Medulla oblongata (tissue), 1 donor: ENCODE measurements at regions not wholly inside any gene's neighbourhood (a gene's known extent, or its start where the extent isn't known, plus 50 kb on each side); places are given as distances from the start of the nearest gene placed in this dataset.

Experiments used
- DNase-seq: peaks from one replicate; pipeline ENCODE4 v3.0.0-alpha.2; 2015; ENCODE audit errors: extremely low spot score

DNA sequence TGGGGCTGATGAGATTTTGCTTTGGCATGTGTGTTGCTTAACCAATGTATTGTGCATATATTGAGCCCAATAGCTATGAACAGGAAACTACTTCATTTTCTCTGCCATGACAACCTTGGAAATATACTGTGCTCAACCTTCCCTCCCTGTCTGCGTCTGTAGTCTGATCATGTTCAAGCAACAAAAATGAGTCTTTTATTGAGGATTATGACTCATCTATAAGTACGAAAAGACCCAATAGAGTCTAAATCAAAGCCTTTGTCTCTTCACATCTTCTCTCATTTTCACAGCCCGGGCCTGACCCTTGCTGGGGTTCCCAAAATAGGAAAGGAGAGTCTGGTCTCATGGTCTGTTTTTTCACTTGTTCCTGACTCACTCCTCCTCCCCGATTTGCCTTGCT is 158.2 kb downstream of the CAND1 start:
- no peak for DNase-seq

DNA sequence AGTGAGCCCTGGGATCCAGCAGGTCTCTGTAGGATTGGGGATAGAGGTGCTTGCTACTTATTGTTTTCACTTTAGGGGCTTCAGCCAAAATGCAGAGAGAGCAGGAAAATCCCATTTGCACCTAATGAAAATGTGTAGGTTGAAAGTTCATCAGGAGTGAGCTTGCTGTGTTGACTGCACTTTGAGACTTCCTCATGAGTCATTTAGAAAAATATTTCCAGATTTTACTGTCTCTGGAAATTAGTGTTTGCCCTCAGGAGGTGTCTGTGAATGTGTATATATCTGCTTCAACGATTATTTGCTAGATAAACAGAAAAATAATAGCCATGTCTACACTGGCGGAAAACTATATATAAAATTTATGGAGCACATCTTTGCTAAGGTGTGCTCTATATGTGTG is 159.3 kb downstream of the CAND1 start:
- no peak for DNase-seq

DNA sequence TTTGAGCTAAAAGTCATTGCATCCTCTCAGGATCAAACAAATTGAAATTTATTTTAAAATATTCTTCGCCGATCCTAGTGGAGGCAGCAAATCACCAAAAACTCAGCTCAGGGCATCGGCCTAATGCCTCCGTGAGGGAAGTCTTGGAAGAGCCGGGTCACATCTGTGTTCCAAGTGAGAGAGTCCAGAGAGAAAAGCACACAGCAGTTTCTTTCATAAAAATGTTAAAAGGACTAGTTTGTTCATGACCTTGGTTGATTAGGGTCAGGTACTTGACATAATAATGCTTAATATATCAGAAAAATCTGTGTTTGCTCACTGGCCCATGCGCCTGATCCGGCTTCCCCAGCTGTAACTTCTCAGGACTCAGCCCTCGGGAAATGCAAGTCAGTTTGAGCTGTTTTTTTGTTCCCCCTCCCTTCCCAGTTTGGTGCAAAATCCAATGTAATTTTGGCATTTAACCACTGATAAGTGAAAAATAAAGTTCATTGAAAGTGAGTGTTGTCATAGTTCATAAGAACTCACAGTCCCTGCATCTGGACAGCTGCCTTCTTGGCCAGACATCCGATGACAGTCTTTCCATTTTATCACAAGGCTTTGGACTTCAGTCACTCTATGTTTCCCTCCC is 161.7 kb downstream of the CAND1 start:
- peak; percentile 61 for DNase-seq

DNA sequence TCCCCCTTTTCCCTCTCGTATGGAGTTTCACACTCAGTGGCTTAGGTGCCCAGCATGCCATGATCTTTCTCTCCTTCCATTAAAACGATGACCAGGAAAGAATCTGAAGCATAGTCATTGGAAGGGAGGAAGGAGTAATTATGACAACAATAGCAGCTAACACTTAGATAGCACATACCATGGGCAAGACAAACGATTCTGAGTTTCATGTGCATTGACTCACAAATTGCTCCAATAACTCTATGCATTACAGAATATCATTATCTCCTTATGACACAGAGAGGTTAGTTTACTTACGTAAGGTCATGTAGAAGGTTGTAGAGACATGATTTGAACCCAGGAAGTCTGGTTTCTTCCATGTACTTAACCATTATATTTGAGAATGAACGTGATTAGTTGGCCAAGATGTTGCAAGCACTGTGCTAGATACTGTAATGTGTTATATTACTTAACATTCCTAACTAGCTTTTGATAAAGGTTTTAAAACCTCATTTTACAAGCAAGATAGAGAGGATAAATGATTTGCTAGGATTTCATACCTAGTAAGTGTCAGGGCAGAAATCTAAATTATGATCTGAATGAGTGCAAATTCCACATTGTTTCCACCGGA is 162.4 kb downstream of the CAND1 start:
- no peak for DNase-seq

DNA sequence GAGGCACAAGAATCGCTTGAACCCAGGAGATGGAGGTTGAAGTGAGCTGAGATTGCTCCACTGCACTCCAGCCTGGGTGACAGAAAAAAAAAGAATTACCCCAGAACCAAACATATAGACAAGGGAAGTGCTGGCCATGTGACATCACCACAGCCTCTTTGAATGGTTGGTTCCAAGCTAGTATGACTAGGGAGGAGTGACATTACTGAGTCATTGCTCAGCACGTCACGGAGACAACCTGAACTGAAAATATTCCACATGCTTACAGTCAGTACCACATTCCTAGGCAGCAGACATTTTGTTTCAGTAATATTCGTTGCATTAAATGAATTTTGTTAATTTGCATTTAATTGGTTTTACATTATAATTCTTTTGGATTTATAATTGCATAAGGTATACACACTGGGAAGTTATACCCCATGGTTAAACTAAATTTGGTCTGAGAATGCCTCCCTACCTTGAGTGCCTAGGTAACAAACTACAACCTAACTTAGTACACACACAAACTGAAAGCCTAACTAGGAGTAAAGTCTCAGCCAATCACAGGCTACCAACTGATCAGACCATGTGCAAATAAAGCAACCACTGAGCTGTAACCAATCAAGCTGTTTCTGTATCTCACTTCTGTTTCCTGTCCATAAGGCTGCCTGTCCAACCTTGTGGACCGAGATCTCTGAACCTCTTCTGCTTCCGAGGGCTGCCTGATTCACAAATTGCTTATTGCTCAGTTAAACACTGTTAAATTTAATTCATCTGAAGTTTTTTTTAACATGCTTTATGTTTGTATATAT is 164.4 kb downstream of the CAND1 start:
- no peak for DNase-seq

DNA sequence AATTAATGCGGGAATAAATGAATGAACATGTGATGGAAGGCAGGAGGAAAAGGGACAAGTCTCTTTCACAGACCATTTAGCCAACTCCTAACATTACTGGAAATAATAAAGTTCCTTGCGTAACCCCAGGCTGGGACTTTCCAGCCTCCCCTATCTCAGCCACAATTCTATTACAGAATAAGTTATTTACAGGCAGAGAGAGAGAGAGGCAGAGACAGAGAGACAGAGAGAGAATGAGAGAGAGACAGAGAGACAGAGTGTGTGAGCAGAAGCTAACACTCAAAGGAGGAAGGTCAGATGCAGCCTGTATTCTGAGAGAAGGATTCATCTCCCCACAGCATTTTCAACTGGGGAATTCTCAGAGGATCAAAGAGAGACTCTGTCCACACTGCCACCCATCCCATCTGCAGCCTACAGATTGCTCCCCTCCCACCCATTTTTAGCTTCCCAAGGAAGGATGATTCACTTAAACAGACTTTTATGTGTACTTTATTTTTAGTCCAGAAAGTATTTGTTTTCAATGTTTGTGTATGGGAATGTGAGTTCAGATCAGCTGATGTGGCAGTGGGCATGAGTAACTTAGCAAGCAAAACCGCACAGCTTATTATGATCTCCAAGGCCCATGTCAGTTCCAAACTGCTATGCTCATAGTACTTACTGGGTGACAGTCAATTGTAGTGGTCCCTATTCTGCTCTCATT is 165.7 kb downstream of the CAND1 start:
- DNase-seq = no peak

DNA sequence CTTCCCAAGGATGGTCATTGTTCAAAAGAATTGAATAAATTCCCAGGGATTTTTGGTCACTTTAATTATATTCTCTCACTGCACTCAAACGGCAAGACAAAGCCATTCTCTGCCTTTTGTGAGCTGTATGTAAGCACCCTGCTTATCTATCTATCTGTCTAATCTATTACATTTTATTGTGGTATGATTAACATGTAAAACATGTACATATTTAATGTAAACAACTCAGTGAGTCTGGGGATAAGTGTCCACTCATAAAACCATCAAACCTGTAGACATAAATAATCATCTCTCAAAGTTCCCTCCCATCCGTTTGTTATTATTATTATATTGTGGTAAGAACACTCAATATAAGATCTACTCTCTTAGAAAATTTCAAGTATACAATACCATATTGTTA is 167.1 kb downstream of the CAND1 start:
- DNase-seq = no peak

DNA sequence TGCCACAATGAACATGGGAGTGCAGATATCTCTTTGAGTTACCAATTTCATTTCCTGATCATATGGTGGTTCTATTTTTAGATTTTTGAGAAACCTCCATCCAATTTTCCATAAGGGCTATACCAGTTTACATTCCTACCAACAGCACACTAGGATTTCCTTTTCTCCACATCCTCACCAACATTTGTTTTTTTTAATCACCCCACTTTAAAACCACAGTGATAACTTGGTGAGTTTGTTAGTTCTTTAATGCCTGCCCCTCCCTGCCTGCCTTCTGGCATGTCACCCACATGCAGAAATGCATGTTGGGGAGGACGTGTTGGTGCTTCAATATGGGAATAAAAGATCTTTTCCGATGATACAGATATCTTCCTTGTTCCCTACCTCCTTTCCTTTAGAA is 167.9 kb downstream of the CAND1 start:
- no peak for DNase-seq

DNA sequence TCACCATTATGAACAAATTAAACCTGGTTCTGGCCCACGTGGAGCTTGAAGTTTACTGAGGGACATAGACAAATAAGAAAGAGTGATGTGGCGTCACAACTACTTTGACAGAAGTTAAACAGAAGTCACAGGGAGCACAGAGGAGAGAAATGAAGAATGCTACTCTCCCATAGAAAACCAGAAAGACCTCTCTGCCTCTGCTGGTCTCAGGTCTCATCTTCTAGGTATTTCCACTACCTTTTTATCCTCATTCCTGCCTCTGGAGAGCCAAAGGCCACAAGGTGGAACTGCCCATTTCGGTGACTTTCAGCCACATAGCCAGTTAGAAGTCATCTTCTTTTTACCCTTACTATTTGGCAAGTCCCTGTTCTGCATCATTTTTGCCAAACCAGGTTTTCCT is 170.5 kb downstream of the CAND1 start:
- no peak for DNase-seq

DNA sequence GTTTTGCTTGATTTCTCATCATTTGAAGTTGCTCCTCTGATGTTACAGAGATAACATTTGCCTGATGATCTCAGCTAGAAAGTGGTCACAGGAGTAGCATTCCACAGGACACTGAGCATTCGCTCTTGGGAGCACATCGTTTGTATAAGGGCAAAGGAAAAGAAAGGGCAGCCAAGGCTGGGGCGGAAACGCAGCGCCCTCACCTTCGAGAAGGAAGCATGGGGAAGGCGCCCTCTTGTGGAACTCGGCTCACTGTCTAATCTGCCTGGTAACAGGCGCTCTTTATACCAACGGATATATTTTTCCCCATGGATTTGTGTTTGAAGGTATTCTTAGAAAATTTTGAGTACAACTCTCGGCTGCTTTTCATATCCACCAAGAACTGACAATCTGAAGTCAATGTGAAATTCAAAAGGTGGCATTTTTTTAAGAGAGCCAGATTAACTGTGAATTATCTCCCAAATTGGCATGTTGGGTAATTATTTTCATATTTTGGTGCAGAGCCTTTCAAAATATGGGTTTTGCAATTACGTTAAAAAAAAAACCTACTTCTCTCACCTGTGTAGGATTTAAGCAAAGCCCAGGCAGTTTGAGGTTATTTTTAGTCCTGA is 172.7 kb downstream of the CAND1 start:
- peak; percentile 80 for DNase-seq

DNA sequence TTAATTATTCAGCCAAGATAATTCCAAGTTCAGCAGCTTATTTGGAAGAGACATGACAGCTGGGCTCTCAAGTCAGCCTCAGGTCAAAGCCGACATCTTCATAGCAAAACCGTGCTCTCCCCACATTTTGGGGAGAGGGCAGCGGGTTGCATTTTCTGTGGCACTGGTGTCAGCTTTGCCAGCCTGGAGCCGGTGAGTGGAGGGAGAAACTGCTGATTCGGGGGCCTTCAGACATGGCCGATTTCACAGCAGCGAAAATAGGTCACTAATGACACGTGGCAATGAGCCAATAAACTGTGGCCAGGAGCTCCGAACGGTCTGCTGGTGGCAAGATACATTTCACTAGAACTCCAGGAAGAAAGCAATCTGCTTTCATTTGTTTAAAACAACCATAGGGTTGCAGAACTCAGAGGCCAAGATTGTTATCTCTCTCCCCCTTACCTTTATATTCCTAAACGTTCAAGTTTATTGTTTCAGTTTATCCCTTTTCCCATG is 173.2 kb downstream of the CAND1 start:
- DNase-seq = no peak

DNA sequence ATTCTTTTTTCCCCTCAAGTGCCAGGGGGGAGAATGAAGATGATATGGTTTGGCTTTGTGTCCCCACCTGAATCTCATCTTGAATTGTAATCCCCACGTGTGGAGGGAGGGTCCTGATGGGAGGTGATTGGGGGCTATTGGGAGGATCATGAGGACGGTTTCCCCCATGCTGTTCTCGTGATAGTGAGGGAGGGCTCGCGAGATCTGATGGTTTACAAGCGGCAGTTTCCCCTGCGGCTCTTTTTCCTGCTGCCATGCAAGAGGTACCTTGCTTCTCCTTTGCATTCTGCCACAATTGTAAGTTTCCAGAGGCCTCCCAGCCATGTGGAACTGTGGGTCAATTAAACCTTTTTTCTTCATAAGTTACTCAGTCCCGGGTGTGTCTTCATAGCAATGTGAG is 173.7 kb downstream of the CAND1 start:
- no peak for DNase-seq

DNA sequence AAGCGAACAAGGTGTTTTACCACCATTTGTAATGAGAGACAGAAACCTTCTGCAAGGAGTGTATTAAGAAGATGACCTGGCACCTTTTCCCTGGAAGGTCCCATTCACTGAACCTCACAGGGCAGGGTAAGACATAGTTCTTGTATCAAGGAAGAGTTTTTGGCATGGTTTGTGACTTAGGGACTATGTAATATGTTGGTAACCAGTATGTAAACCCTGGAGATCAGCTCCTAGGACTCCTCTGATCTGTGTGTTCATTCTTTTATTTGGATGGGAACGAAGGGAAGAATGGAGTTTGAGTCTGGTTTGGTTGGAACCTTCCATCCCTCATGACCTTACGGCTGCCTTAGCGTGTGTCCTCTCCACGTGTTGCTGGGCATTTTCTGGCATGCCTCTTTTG is 175.4 kb downstream of the CAND1 start:
- no peak for DNase-seq

DNA sequence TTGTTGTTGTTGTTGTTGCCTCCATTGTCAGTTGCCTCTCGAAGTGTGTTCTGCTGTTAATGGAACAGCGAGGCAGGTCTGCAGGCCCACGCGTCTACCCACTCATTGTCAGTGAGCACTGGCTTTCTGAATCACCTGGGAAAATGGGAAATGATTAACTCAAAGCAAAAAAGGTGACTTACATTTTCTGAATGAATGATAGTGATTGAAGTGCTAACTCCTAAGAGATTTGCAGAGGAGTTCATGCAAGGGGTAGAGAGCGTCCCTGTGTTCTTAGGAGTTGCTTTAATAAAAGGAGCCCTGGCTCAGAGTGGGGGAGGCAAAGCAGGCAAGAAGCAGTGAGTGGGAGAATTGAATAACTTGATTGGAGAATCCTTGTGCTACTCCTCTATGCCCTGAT is 177.6 kb downstream of the CAND1 start:
- DNase-seq = no peak

DNA sequence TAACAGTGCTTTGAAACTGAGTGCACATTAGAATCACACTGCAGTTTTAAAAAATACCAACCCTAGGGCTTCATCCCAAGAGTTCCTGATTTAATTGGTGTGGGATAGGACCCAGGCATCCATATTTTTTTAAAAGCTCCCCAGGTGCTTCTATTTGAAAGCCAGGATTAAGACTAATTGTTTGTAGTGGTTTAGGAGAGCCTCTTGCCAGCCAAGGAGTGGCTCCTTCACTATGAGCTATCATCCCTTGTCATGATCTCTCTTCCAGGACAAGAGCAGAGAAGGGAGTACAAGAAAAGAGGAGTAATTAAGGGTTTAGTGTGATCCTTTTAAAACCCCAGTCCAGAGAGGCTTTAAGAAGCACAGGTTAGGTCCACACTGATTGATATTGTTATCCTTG is 178.0 kb downstream of the CAND1 start:
- no peak for DNase-seq

DNA sequence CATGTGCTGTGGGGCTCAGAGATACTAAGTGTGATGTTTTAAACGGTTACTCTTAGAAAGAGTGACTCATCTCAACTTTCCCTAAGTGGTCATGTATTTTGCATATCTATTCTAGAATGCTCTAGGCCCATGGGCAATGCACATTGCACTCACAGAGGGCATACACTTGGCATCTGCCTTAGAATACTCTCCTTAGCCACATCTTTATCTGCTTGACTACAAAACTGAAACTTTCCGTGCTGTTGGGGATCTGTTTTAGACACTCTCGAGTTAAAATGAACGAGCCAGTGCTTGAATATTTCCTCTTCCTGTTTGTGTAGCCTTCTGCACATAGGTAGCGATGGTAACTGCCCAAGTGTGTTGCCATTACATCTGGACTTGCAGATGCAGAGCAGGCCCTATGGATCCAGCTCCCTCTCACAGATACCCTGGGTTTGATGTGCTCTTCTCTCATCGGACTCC is 180.5 kb downstream of the CAND1 start:
- no peak for DNase-seq

DNA sequence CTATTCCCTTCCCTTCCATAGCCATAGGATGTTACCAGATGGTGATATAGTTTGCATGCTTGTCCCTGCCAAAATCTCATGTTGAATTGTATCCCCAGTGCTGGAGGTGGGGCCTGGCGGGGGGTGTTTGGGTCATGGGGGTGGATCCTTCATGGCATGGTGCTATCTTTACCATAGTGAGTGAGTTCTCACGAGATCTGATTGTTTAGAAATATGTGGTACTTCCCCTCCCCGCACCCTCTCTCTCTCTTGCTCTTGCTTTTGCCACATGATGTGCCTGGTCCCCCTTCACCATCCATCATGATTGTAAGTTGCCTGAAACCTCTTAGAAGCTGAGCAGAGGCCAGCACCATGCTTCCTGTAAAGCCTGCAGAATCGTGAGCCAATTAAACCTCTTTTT is 181.3 kb downstream of the CAND1 start:
- no peak for DNase-seq

DNA sequence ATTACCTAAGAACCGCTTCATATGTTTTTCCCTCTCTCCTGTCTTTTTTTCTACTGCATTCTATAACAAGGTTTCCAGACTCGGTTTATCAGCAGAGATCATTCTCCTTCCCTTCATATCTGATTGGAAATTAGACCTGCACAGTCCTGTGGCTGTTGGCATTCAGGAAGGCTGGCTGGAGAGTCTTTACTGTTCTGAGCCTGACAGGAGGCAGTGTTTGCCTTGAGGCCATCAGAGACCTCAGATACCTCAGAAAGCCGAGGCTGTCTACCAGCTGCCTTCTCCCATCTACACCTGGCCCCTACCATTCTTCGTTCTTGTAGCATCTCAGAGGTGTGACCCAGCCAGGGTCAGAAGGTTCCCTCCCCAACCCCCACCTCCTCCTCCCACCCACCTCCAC is 182.0 kb downstream of the CAND1 start:
- no peak for DNase-seq

DNA sequence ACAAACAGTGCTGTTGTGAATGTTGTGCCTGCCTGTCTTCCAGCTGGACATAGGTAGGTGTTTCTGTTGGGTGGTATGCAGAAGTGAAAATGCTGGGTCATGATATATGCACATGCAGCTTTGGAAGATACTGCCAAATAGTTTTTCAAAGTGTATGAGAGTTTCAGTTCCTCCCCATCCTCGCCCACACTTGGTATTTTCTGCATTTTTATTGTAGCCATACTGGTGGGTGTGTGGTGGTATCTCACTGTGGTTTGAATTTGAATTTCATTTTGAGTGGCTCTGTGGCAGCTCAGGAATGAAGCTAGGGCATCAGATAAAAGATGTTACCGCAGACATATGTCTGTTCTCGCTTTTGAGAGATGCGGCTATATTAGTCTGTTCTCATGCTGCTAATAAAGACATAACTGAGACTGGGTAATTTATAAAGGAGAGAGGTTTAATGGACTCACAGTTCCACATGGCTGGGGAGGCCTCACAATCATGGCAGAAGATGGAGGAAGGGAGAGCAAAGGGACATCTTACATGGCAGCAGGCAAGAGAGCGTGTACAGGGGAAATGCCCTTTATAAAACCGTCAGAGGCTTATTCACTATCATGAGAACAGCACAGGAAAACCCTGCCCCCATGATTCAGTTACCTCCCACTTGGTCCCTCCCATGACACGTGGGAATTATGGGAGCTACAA is 183.1 kb downstream of the CAND1 start:
- DNase-seq = peak; percentile 29

DNA sequence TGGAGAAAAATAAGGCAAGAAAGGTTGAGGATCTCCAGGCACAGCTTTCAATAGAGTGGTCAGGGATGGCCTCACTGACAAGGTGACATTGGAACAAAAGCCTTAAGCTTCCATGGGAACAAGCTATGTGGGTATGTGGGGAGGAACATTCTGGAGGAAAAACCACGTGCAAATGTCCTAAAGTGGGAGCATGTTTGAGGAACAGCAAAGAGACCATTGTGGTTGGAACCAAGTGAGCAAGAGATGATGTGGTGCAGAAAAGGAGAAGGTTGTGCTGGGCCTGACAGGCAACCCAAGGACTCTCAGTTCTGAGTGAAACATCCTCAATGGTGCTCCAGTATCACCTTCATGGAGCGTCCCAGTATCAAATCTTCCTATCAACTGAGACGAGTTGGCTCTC is 184.0 kb downstream of the CAND1 start:
- DNase-seq = no peak

DNA sequence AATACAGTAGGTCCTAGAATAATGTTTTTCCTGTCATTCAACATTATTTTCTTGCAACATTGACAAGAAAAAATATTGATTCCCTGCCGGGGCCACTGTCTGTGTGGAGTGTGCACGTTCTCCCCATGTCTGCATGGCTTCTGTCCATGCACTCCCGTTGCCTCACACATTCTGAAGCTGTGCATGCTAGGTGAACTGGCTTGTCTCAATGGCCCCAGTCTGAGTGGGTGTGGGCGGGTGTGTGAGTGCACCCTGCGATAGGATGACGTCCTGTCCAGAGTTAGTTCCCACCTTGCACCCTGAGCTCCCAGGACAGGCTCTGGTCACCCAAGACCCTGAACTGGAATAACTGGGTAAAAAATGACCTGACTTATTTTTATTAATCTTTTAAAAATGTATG is 186.1 kb downstream of the CAND1 start:
- DNase-seq = no peak
